ENCODE measurements at regions not wholly inside any gene's neighbourhood (a gene's known extent, or its start where the extent isn't known, plus 50 kb on each side); places are given as distances from the start of the nearest gene placed in this dataset.

GRCh38 chr12:74227846-74228545, 309.6 kb upstream of the ATXN7L3B start (continued):
- TF ChIP-seq ZNF462 (CRISPR knock-in tag; IDR thresholded peaks at IDR 0.05): no peak
- TF ChIP-seq NANOG (IDR thresholded peaks at IDR 0.05; ENCODE audit: borderline replicate concordance): no peak
- TF ChIP-seq EZH2phosphoT487 (IDR thresholded peaks at IDR 0.05; ENCODE audit: unreplicated experiment): no peak
- no peak for TF ChIP-seq ETS1 (IDR thresholded peaks at IDR 0.05)
- no peak for TF ChIP-seq CTCF (conservative IDR thresholded peaks at IDR 0.05; ENCODE audit: low read depth in 2 of 2)

GRCh38 chr12:74229671-74230070, 308.0 kb upstream of the ATXN7L3B start:
- H3K36me3 ChIP-seq (ENCODE audit: insufficient read depth): no peaks in the 10 kb centered on the region
- no peaks in the 10 kb centered on the region for H3K9me3 Mint-ChIP-seq
- ATAC-seq: no peak
- no peak for TF ChIP-seq EZH2 (IDR thresholded peaks at IDR 0.05; ENCODE audit: low read depth, unreplicated experiment)
- TF ChIP-seq POLR2AphosphoS5 (IDR thresholded peaks at IDR 0.05; ENCODE audit: low read depth): no peak
- no peak for TF ChIP-seq ZNF114 (CRISPR knock-in tag; IDR thresholded peaks at IDR 0.05)
- TF ChIP-seq CTCF (conservative IDR thresholded peaks at IDR 0.05; ENCODE audit: low read depth in 2 of 2): no peak
- TF ChIP-seq ZNF331 (CRISPR knock-in tag; IDR thresholded peaks at IDR 0.05; ENCODE audit: low read depth): no peak
- TF ChIP-seq NANOG (IDR thresholded peaks at IDR 0.05; ENCODE audit: borderline replicate concordance): no peak
- TF ChIP-seq STAT1 (IDR thresholded peaks at IDR 0.05; ENCODE audit: unreplicated experiment): no peak

More at GRCh38 chr12:74229671-74230070, 308.0 kb upstream of the ATXN7L3B start:
- Mint-ChIP-seq H3K27ac (no peak overlapping the region), H3K4me1 (no peaks in the 10 kb centered on the region), H3K36me3 (ENCODE audit: low read depth) (no peaks in the 10 kb centered on the region), H3K27me3 (ENCODE audit: insufficient read depth, low read depth, poor library complexity) (no peaks in the 10 kb centered on the region), H3K4me3 (no peak overlapping the region)
- Histone ChIP-seq H3K4me1 (ENCODE audit: insufficient read depth) (no peaks in the 10 kb centered on the region), H2AFZ (no peak overlapping the region), H3K27ac (ENCODE audit: low read depth) (no peak overlapping the region), H3F3A (replicated peaks; ENCODE audit: low read depth) (no peaks in the 10 kb centered on the region), H3K4me3 (no peak overlapping the region), H3K9me2 (ENCODE audit: insufficient read depth) (peaks cover 19% of the 10 kb centered on the region), H3K79me2 (replicated peaks; ENCODE audit: insufficient read depth) (no peaks in the 10 kb centered on the region), H4K20me1 (replicated peaks; ENCODE audit: insufficient read depth) (no peaks in the 10 kb centered on the region), H3K4me2 (no peak overlapping the region), H3K27me3 (ENCODE audit: insufficient read depth) (no peaks in the 10 kb centered on the region)
- no peak for DNase-seq (ENCODE audit: low spot score)

Data from GM23338 (cell line).